Kidney epithelial cell (primary cell): ENCODE measurements at regions not wholly inside any gene's neighbourhood (a gene's known extent, or its start where the extent isn't known, plus 50 kb on each side); places are given as distances from the start of the nearest gene placed in this dataset.

Experiments used
- DNase-seq: peaks from one replicate; pipeline ENCODE4 v3.0.0-alpha.2; 2010; ENCODE audit warnings: low read depth
- H3K27me3 ChIP-seq: 2 replicates; pipeline ENCODE4 v1.6.0; 2011; ENCODE audit warnings: low read length; ENCODE audit not compliant: control insufficient read depth, insufficient read depth
- H3K36me3 ChIP-seq: 2 replicates; pipeline ENCODE4 v1.5.1; 2011; ENCODE audit warnings: low read length; ENCODE audit not compliant: control insufficient read depth, insufficient read depth
- H3K4me3 ChIP-seq: 2 replicates; pipeline ENCODE4 v1.5.1; 2011; ENCODE audit warnings: low read depth, mild to moderate bottlenecking, control low read depth, low read length
- TF ChIP-seq, protein P1 (sequence below): IDR thresholded peaks from 2 replicates; pipeline ENCODE4 v1.5.1; 2011; ENCODE audit warnings: mild to moderate bottlenecking, moderate library complexity, low read length, control low read depth, inconsistent platforms; ENCODE audit not compliant: insufficient read depth, poor library complexity, severe bottlenecking

DNA sequence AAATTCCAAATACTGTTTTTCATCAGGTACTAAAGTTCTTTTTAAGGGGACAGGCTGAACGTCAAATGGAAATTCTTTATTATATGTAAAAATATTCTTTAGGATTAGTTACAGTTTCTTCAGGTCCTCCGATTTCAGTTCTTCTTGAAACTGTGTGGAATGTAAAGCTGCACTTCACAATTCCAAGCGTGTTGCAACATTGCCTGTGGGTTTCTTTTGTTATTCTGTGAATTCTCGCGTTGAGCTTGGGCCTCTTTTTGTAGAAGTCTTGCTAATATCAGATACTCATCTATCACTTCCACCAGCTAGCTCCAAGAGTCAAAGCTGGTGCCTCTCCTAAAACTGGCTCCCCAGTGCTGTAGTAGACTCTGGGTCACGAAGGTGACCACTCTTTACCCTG lies 642.6 kb downstream of the METTL4 start:
- TF ChIP-seq, protein P1, sequence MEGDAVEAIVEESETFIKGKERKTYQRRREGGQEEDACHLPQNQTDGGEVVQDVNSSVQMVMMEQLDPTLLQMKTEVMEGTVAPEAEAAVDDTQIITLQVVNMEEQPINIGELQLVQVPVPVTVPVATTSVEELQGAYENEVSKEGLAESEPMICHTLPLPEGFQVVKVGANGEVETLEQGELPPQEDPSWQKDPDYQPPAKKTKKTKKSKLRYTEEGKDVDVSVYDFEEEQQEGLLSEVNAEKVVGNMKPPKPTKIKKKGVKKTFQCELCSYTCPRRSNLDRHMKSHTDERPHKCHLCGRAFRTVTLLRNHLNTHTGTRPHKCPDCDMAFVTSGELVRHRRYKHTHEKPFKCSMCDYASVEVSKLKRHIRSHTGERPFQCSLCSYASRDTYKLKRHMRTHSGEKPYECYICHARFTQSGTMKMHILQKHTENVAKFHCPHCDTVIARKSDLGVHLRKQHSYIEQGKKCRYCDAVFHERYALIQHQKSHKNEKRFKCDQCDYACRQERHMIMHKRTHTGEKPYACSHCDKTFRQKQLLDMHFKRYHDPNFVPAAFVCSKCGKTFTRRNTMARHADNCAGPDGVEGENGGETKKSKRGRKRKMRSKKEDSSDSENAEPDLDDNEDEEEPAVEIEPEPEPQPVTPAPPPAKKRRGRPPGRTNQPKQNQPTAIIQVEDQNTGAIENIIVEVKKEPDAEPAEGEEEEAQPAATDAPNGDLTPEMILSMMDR = no peak
- no peaks in the 10 kb centered on the region for H3K27me3 ChIP-seq
- DNase-seq = no peak
- H3K36me3 ChIP-seq = no peaks in the 10 kb centered on the region
- H3K4me3 ChIP-seq = no peak overlapping the region

GRCh38 chr18:1929720-1930119 lies 641.6 kb downstream of the METTL4 start:
- no peaks in the 10 kb centered on the region for H3K36me3 ChIP-seq
- TF ChIP-seq, protein P1 = no peak
- H3K27me3 ChIP-seq = no peaks in the 10 kb centered on the region
- no peak overlapping the region for H3K4me3 ChIP-seq
- no peak for DNase-seq

- TF ChIP-seq, protein P1 = no peak
- no peak for DNase-seq
- no peaks in the 10 kb centered on the region for H3K27me3 ChIP-seq
- no peak overlapping the region for H3K4me3 ChIP-seq
- H3K36me3 ChIP-seq = no peaks in the 10 kb centered on the region
Observed at GRCh38 chr18:1930291-1931270, 640.7 kb downstream of the METTL4 start.

DNA sequence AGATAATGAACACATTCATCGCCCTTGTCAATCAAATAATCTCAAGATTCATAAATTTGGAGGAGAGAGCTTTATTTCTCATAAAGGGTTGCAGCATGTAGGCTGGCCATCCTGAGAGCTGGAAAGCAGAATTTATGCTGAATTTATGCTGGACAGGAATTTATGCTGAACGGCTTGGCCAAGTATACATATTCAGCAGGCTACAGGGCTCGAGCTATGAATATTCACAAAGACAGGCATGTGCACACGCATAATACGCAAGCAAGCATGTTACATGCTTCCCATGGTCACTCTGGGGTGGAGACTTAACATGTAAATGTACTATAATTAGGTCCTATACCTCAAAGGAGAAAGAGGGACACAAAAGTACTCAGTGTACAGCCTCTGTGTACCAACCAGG lies 618.8 kb downstream of the METTL4 start:
- no peak for DNase-seq
- Histone ChIP-seq H3K27me3 (no peaks in the 10 kb centered on the region), H3K36me3 (no peaks in the 10 kb centered on the region), H3K4me3 (no peak overlapping the region)
- TF ChIP-seq, protein P1 = no peak

GRCh38 chr18:1954583-1955312 lies 616.6 kb downstream of the METTL4 start:
- TF ChIP-seq, protein P1 = no peak
- Histone ChIP-seq H3K27me3 (no peaks in the 10 kb centered on the region), H3K4me3 (no peak overlapping the region), H3K36me3 (no peaks in the 10 kb centered on the region)
- DNase-seq = no peak
